Sciatic nerve (tissue), 2 donors: ENCODE measurements at regions not wholly inside any gene's neighbourhood (a gene's known extent, or its start where the extent isn't known, plus 50 kb on each side); places are given as distances from the start of the nearest gene placed in this dataset.

Experiments used
- ATAC-seq: fragments of 200-7000 bp; cut with Tn5 transposase; one replicate; pipeline ENCODE4 v1.9.1; 2020; ENCODE audit warnings: mild to moderate bottlenecking, moderate library complexity
- DNase-seq: peaks from one replicate; pipeline ENCODE4 v3.0.0-alpha.2; 2020; ENCODE audit warnings: low spot score
- intact Hi-C: fragments of 100-400 bp; cut with DNase I; formaldehyde crosslinking; loops from one replicate; pipeline ENCODE4 v1.14.2; 2022
- donor health status: DM: no; HTN: no; CAD: no.
- donor health status: DM: no; HTN: no; CAD: no.

DNA sequence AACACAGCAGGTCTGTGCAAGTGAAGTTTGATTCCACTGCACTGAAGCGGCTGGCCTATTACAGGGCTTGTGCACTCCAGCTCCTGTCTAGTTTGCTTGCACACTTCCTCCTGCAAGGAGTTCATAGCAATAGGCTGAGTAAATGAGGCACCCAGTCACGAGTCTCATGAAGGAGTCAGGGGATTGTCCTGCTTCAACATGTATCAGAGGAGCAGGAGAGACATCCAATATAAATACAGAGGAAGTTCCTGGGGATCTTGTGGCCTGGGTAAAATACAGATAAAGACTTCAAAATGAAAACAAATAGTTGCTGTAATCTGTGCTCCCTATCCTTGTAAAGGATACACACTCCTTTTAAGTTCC lies 259.9 kb downstream of the SLITRK1 start:
- ATAC-seq (no peak), DNase-seq (no peak)
- intact Hi-C loops: no loop called here

DNA sequence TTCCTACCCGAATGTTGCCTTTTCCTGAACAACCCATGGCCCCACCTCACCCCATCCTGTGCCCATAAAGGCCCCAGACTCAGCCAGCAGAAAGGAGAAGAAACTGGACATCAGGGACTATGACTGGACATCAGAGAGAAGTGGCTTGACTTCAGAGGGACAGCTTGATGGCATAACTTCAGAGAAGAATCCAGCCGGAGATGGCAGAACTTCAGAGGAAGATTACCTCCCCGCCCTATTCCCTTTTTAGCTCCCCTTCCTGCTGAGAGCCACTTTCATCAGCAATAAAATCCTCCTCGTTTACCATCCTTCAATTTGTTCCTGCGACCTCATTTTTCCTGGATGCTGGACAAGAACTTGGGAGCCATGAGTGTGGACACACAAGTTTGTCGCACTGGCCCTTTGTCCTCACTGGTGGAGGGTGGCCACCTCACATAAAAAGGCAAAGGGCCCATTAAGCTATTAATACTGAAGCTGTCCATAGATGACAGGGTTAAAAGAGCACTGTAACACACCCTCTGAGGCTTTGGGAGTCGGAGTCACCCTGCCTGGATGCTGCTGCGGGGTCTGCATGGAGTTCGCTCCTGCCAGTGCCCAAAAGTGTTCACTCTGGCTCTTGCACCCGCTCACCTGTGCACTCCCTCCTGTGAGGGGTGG lies 260.4 kb downstream of the SLITRK1 start:
- peak; percentile 17 for ATAC-seq
- intact Hi-C loops: no loop called here
- DNase-seq: no peak

DNA sequence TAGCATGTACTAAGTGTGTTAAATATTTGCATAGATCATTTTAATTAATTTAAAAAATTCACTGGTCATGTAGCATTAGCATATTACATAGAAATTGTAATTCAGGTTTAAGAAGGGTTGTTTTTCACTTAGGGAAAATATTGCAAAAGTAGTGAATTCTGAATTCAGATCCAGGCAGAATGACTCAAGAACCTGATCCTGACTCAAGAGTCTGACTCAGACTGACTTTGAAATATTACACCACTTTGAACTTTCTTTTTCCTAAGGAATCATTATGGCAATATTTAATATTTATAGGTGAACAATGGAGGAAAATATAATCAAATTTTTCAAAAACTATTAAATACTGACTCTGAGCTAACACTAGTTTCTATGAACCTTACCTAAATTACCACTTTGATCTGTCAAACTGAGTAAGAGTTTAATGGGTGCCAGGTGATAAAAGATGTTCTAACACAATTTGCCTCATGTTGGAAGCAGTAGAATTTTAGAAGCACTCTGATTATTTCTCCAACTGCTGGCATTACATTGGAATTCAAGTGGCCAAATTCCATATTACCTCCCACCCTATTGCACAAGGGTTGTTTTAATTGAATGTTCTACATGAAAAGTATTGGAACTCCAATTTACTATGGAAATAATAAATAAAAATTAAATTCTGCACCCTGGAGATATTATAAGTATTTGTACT lies 261.6 kb downstream of the SLITRK1 start:
- intact Hi-C loops: no loop called here
- ATAC-seq: no peak
- no peak for DNase-seq

DNA sequence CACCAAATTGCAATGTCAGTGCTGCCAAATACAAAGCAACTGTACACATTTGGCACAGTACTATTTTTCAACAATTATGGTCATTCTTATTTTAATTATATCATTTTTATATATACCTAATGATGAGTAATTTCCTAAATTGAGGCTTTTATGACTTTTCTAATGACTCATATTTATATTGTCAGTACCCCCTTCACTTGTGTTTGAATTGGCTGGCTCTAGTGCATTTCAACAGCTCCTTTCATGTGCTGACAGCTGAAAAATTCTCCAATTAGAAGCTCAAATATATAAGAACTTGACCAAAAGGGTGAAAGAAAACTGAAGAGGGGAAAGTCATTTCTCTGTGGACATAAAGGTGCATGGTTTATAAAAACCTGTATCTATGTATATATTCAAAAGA lies 263.3 kb downstream of the SLITRK1 start:
- intact Hi-C loops: no loop called here
- ATAC-seq (no peak), DNase-seq (no peak)

DNA sequence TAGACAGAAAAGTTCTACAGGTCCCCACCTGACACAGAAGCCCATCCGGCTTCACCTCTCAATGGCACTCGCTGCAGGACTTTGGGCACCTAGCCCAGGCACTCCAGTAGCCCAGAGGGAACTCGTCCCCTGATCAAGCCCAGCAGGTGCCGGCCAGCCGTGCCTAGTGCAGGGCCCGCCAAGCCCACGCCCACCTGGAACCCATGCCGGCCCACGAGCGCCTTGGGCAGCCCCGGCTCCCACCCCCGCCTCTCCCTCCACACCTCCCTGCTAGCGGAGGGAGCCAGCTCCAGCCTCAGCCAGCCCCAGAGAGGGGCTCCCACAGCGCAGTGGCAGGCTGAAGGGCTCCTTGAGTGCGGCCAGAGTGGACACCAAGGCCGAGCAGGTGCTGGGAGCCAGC lies 268.8 kb downstream of the SLITRK1 start:
- intact Hi-C loops: no loop called here
- DNase-seq: no peak
- ATAC-seq: no peak

DNA sequence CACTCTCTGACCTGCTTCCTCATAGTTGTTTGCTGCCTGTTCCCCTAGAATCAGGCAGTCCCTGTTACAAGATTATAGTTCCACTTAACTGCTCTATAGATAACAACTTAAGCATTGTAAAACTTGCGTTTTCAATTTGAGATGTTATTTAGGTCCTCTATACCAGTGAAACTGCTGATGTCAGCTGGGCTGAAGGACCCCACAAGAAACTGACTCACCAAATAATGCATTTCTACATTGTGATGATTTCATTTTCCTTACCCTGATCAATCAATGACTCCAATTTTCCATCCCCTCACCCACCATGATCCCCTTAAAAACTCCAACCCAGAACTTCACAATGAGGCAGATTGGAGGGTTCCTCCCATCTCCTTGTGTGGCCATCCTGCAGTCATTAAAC lies 280.7 kb downstream of the SLITRK1 start:
- no peak for DNase-seq
- ATAC-seq: no peak
- intact Hi-C loops: no loop called here

DNA sequence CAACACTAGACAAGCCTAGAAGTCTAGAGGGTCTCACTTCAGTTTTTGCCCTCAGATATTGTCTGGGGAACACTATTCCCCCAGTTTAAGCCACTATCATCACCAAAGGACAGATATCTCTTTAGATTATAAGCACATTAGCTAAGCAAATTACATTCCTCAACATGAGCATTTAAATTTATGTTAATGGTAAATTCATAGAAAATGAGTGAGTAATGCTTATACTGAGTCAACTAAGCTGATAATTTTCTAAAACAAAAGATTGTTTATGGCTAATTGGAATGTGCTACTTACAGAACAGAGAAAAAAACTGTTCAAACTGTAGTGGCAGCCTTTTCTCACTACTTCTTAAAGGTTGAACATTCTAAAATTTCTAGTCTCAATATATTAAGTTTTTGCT lies 290.2 kb downstream of the SLITRK1 start:
- DNase-seq: no peak
- ATAC-seq: no peak
- intact Hi-C loops: no loop called here

DNA sequence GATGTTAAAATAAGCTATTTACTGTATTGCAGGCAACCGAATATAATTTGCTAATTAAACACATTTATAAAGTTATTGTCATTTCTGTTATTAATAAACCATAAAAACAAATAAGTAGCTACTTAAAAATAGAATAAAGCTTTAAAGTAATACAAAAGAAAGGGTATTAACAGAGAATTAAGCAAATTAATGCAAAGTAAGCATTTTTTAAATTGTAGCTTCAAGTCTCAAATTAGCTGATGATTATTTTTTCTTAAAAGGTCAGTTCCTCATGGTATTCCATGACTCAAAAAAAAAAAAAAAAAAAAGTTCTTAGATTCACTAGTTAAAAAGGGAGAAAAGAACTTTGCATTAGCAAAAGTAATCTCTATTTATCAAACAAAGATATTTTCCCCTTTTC lies 292.5 kb downstream of the SLITRK1 start:
- DNase-seq: no peak
- intact Hi-C loops: no loop called here
- no peak for ATAC-seq

DNA sequence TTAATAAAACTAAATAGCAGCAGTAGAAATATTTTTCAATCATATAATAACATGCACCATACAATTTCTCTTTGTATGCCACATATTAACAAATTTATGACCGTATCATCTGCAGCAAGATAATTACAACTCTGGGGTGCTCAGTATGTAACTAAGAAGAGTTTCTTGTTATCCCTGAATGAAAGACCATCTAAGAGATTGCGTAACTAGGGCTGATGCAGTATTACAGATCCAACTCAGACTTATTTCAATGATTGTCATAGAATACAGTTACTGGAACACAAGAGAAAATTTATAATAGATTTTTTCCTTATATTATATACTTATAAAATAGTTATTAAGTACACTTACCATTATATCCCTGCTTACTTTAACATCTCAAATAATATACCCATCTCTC lies 305.1 kb downstream of the SLITRK1 start:
- DNase-seq (no peak), ATAC-seq (no peak)
- intact Hi-C loops: no loop called here

DNA sequence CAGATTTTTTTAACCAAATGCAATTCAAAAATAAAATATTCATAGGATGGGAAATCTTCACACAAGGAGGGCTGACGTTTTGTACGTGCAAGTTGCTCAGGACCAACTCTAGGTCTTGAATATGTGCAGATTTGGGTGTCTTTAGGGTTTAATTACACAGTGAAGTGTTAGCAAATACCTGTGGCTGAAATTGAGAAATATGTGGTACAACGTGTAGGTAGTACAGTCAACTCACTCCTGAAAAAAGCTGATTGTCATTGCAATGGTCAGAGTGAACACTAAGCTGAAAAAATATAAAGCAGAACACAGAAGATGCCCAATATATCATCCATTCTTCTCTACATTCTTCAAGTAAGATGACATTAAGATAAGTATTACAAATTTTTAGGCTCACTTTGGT lies 314.3 kb downstream of the SLITRK1 start:
- ATAC-seq (no peak), DNase-seq (no peak)
- intact Hi-C loops: no loop called here

DNA sequence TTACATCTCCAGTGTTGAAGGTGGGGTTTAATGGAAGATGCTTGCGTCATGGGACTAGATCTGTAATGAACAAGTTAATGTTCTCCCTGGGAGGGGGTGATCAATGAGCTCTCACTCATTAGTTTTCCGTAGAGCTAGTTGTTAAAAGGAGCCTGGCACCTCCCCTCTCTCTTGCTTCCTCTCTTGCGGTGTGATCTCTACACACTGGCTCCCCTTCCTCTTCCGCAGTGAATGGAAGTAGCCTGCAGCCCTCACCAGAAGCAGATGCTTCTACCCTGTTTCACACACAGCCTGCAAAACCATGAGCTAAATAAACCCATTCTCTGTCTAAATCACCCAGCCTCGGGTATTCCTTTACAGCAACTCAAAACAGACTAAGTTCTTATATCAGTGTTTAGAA lies 318.8 kb downstream of the SLITRK1 start:
- intact Hi-C loops: no loop called here
- DNase-seq: no peak
- no peak for ATAC-seq

DNA sequence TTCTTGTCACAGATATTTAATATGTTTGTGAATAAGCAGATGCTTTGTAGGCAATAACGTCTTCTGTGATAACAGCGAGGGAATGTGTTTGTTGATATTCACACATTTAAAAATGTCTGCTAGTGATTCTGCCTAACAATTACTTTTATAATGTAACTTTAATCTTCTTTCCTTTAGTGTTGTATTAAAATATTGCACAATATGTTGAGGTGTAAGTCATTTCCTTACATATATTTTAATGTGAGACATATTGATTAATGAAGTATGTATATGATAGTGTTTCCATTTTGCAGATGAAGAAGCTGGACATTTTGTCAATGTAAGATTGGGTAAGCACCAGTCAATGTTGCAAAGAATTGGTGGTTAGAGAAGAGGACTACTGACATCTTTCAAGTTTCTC lies 324.4 kb downstream of the SLITRK1 start:
- DNase-seq: no peak
- no peak for ATAC-seq

DNA sequence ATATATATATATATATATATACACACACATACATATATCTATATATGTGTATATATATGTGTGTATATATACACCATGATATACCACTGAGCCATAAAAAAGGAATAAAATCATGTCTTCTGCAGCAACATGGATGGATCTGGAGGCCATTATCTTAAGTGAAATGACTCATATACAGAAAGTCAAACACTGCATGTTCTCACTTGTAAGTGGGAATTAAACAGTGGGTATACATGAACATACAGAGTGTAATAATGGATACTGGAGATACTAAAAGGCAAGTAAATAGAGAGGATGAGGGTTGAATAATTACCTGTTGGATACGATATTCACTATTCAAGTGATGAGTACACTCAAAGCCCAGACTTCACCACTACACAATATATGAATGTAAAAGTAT lies 332.6 kb downstream of the SLITRK1 start:
- ATAC-seq (no peak), DNase-seq (no peak)
- intact Hi-C loops: no loop called here

More for the DNA sequence above, 324.4 kb downstream of the SLITRK1 start:
- intact Hi-C loops: loop anchor here (5.0 kb wide), 1 partner anchor 1794 kb away; no protein-coding TSS in a partner anchor

DNA sequence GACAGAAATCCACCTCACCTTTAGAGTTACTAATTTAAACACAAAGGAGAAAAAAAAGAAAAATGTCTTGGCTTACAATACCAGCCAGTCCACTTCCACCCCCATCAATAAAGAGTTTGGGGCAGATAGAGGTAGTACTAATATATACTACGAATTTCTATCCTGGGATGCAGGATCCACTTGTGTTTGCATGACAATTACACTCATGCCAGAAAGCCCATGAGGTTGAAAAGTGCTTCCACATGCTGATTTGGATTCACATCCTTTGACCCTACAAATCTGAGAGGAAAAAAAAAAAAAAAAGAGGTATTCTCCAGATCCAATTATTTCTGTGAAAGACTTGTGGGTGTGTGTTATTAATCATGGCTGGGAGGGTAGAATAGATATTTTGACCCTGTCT lies 335.2 kb downstream of the SLITRK1 start:
- ATAC-seq: no peak
- no peak for DNase-seq
- intact Hi-C loops: no loop called here

DNA sequence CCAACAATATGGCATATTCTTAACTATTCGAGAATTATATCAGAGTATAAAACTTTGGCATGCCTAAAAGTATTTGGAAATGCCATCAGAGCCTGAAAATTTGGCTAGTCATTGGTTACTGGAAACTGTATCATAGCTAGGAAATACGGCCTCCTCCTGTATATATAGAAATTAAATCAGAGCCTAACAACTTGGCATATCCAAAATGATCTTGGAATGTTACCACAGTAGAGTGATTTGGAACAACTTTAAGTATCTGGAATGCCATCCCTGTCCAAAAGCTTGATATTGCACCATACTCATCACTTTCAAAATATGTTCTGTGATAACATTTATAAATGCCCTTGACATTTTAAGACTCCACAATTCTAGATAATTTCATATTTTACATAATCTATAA lies 335.8 kb downstream of the SLITRK1 start:
- intact Hi-C loops: no loop called here
- ATAC-seq (no peak), DNase-seq (no peak)

DNA sequence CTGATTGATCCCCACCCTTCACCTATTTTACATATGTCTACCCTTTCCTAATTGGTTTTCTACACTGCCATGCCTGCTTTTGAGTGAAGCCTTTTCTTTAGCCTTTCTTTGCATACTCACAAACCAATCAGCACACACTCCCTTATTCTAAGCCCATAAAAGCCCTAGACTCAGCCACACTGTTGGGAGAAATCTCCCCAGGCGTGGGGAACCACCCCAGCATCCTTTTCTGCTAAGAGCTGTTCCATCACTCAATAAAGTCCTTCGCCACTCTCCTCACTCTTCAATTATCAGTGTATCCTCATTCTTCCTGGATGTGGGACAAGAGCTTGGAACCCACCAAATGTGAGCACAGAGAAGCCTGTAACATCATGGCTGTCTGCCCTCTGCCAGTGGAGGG lies 343.6 kb downstream of the SLITRK1 start:
- DNase-seq (no peak), ATAC-seq (no peak)
- intact Hi-C loops: no loop called here

DNA sequence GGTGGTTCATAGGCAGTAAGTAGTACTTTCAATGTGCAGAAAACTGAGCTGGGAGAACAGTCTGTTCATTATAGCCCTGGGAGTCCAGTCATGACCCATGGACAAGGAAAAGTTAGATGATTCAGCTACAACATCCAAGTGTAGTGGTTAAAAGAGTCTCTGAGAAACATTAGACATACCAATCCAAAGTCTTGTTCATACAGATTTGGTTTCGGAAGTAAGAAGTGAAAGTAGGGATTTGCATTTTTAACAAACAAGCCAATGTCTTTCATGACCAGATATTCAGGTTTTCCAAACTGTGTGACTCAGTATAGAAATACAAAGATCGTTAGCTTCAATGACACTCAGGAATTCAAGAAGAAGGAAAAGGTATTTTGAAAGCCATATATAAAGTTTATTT lies 345.3 kb downstream of the SLITRK1 start:
- ATAC-seq (no peak), DNase-seq (no peak)
- intact Hi-C loops: no loop called here

DNA sequence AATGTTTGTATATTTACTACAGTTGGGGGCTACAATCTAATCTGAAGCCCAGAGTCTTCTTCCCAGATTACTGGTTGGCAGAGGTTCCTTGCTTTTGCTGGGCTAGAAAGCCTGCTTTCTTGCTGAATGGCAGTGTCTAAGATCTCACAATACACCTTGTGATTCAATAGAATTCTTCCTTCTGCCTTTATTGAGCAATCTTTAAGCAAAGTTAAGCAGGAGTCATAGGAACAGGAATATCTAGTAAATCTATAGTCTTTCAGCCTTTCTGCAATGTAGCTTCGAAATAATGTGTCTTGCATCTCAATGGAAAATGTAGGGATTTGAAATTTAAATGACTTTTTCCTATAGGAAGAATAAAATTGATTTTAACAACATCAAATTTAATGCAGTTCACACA lies 346.1 kb downstream of the SLITRK1 start:
- intact Hi-C loops: no loop called here
- DNase-seq (no peak), ATAC-seq (no peak)

DNA sequence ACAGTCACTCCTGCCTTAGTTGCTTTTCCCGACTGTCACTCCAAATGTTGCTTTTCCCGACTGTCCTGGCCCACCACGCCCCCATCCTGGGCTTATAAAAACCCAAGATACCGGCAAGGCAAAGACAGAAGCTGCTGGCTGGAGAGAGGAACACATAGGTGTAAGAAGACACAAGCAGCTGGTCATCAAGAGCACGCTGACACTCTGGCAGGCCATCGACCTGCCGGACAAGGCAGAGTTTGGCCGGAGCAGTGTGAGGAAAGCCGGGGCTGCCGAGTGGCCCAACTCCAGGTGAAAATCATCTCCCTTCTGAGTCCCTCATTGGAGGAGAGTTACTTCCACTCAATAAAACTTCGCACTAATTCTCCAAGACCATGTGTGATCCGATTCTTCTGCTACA lies 349.5 kb downstream of the SLITRK1 start:
- intact Hi-C loops: no loop called here
- no peak for DNase-seq
- ATAC-seq: no peak

DNA sequence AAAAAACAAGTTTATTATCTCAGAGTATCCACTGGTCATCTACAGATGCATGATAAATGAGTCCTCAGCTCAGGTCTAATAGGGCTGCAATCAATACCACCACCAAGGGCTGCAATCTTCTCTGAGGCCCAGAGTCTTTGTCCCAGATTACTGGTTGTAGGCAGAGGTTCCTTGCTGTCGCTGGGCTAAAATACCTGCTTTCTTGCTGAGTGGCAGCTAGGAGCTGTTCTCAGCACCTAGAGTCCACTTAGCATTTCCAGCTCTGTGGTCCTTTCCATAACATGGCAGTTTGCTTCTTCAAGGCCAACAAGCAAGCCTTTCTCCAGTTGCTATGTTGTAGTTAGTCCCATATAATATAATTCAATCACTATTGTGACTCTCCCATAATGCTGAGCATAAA lies 351.3 kb downstream of the SLITRK1 start:
- ATAC-seq (no peak), DNase-seq (no peak)
- intact Hi-C loops: no loop called here

DNA sequence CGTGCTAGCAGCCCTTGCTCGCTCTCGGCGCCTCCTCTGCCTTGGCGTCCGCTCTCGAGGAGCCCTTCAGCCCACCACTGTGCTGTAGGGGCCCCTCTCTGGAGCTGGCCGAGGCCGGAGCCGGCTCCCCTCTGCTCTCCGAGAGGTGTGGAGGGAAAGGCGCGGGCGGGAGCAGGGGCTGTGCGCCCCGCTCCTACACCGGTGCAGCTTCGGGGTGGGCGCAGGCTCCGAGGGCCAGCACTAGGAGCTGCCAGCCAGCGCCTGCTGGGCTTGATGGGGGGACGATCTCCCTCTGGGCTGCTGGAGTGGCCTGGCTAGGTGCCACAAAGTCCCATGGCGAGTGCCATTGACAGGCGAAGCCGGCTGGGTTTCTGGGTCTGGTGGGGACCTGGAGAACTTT lies 365.5 kb downstream of the SLITRK1 start:
- ATAC-seq: no peak
- intact Hi-C loops: no loop called here

More for the DNA sequence above, 365.5 kb downstream of the SLITRK1 start:
- no peak for DNase-seq
